GM23338 (cell line): ENCODE measurements at regions not wholly inside any gene's neighbourhood (a gene's known extent, or its start where the extent isn't known, plus 50 kb on each side); places are given as distances from the start of the nearest gene placed in this dataset.
A peak's percentile ranks its signal among the peaks of the same experiment; 100 is the strongest.

Experiments used
- ATAC-seq: fragments of 200-7000 bp; cut with Tn5 transposase; 3 replicates; pipeline ENCODE4 v1.9.1; 2020
- DNase-seq: peaks from one replicate; pipeline ENCODE4 v3.0.0-alpha.2; 2015; ENCODE audit warnings: low spot score
- H2AFZ ChIP-seq: fragments of 200-600 bp; sonication (generic); 2 replicates; pipeline ENCODE4 v1.8.0; 2016; ENCODE audit warnings: antibody characterized with exemption, mild to moderate bottlenecking, moderate library complexity
- H3F3A ChIP-seq: fragments of 200-600 bp; sonication (generic); replicated peaks from 2 replicates; pipeline ENCODE4 v1.8.0; 2017; ENCODE audit warnings: antibody characterized with exemption, mixed run types, low read depth
- H3K27ac ChIP-seq: fragments of 200-600 bp; sonication (generic); 2 replicates; pipeline ENCODE4 v1.6.1; 2016; ENCODE audit warnings: low read depth
- H3K27me3 ChIP-seq: fragments of 200-600 bp; sonication (generic); 2 replicates; pipeline ENCODE4 v1.8.0; 2016; ENCODE audit warnings: mild to moderate bottlenecking, mixed run types, moderate library complexity; ENCODE audit not compliant: insufficient read depth
- H3K36me3 ChIP-seq: fragments of 200-600 bp; sonication (generic); 2 replicates; pipeline ENCODE4 v1.8.0; 2016; ENCODE audit warnings: mild to moderate bottlenecking; ENCODE audit not compliant: insufficient read depth
- H3K4me1 ChIP-seq: fragments of 200-600 bp; sonication (generic); 2 replicates; pipeline ENCODE4 v1.8.0; 2016; ENCODE audit warnings: mild to moderate bottlenecking, moderate library complexity; ENCODE audit not compliant: insufficient read depth
- H3K4me2 ChIP-seq: fragments of 200-600 bp; sonication (generic); 2 replicates; pipeline ENCODE4 v1.7.1; 2017; ENCODE audit warnings: mixed run types
- H3K4me3 ChIP-seq: fragments of 200-600 bp; sonication (generic); 2 replicates; pipeline ENCODE4 v1.6.1; 2016; ENCODE audit warnings: mixed run types
- H3K79me2 ChIP-seq: fragments of 200-600 bp; sonication (generic); replicated peaks from 2 replicates; pipeline ENCODE4 v1.8.0; 2017; ENCODE audit warnings: mild to moderate bottlenecking; ENCODE audit not compliant: insufficient read depth
- H3K9me2 ChIP-seq: fragments of 200-600 bp; sonication (generic); 2 replicates; pipeline ENCODE4 v1.8.0; 2017; ENCODE audit not compliant: insufficient read depth
- H4K20me1 ChIP-seq: fragments of 200-600 bp; sonication (generic); replicated peaks from 2 replicates; pipeline ENCODE4 v1.8.0; 2017; ENCODE audit warnings: mild to moderate bottlenecking; ENCODE audit not compliant: insufficient read depth
- H3K27ac Mint-ChIP-seq: 2 replicates; pipeline ENCODE4 v1.8.0; 2020; ENCODE audit warnings: inconsistent platforms, mild to moderate bottlenecking, moderate library complexity, mixed read lengths
- H3K27me3 Mint-ChIP-seq: 3 replicates; pipeline ENCODE4 v1.8.0; 2022; ENCODE audit warnings: low read depth, mild to moderate bottlenecking, moderate library complexity, mixed read lengths, inconsistent platforms; ENCODE audit not compliant: insufficient read depth, poor library complexity
- H3K36me3 Mint-ChIP-seq: 3 replicates; pipeline ENCODE4 v1.8.0; 2021; ENCODE audit warnings: low read depth, mild to moderate bottlenecking, inconsistent platforms, moderate library complexity, mixed read lengths
- H3K4me1 Mint-ChIP-seq: 3 replicates; pipeline ENCODE4 v1.8.0; 2020; ENCODE audit warnings: mild to moderate bottlenecking, inconsistent platforms, mixed read lengths
- H3K4me3 Mint-ChIP-seq: 3 replicates; pipeline ENCODE4 v1.8.0; 2021; ENCODE audit warnings: moderate library complexity, mild to moderate bottlenecking, inconsistent platforms, mixed read lengths
- H3K9me3 Mint-ChIP-seq: 3 replicates; pipeline ENCODE4 v1.8.0; 2020; ENCODE audit warnings: moderate library complexity, mild to moderate bottlenecking, inconsistent platforms, mixed read lengths
- CREB1 ChIP-seq: fragments of 250-450 bp; sonication (Bioruptor Pico); IDR thresholded peaks from 2 replicates; pipeline ENCODE4 v1.5.0; 2020; ENCODE audit warnings: low read depth, mild to moderate bottlenecking, moderate library complexity
- EZH2phosphoT487 ChIP-seq: fragments of 200-600 bp; sonication (generic); IDR thresholded peaks from one replicate; pipeline ENCODE4 v1.8.1; 2018; ENCODE audit warnings: antibody characterized with exemption; ENCODE audit not compliant: unreplicated experiment
- JUNB ChIP-seq: IDR thresholded peaks from one replicate; pipeline ENCODE4 v1.6.1; 2016; ENCODE audit warnings: antibody characterized with exemption; ENCODE audit not compliant: unreplicated experiment
- NANOG ChIP-seq: IDR thresholded peaks from 2 replicates; pipeline ENCODE4 v1.6.1; 2016; ENCODE audit warnings: antibody characterized with exemption, borderline replicate concordance
- STAT1 ChIP-seq: IDR thresholded peaks from one replicate; pipeline ENCODE4 v1.6.1; 2016; ENCODE audit warnings: antibody characterized with exemption; ENCODE audit not compliant: unreplicated experiment
- ZNF331 ChIP-seq: fragments of 250-450 bp; sonication (Bioruptor Pico); IDR thresholded peaks from 2 replicates; pipeline ENCODE4 v1.5.0; 2020; ENCODE audit warnings: low read depth, mild to moderate bottlenecking, moderate library complexity
- ZNF462 ChIP-seq: fragments of 250-450 bp; sonication (Bioruptor Pico); IDR thresholded peaks from 2 replicates; pipeline ENCODE4 v1.5.0; 2020; ENCODE audit warnings: mild to moderate bottlenecking, moderate library complexity
- TF ChIP-seq, protein P1 (sequence below), 2 experiments: fragments of 200-600 bp in 1 of 2; sonication (generic) in 1 of 2; conservative IDR thresholded peaks; 2 replicates each; pipeline versions ENCODE4 v1.5.1 to v1.6.1; 2016 to 2017; ENCODE audit warnings: antibody characterized with exemption in 2 of 2, low read depth in 2 of 2, mild to moderate bottlenecking in 2 of 2, moderate library complexity in 1 of 2

GRCh38 chr2:21395366-21395765 is 271.6 kb downstream of the TDRD15 start:
- no peak overlapping the region for H2AFZ ChIP-seq
- H3K4me1 Mint-ChIP-seq = no peaks in the 10 kb centered on the region

DNA sequence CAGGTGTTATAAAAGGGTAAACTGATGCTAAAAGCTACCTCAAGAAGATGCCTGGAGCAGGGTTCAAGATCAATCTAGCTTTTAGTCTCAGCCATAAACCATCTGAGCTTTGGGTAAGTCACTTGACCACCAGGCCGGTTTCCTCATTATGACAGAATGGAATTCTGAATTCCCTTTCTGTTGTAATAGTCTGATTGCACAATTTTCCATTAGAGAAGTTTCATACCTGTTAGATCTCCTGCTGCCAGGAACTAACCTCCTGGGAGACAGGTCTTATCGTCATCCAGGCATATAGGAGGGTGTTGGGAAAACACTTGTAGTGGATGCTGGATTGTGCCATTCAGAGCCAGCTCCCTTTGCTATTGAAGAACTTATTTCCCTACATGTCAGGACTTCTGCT is 272.5 kb downstream of the TDRD15 start:
- no peaks in the 10 kb centered on the region for H3K27me3 ChIP-seq

More at GRCh38 chr2:21395366-21395765, 271.6 kb downstream of the TDRD15 start:
- ATAC-seq = peak; percentile 50; the same call in 2 of the 3 replicates
- Histone ChIP-seq H3K4me1 (no peaks in the 10 kb centered on the region), H3K4me2 (no peak overlapping the region), H4K20me1 (no peaks in the 10 kb centered on the region), H3K9me2 (no peaks in the 10 kb centered on the region), H3F3A (no peaks in the 10 kb centered on the region), H3K79me2 (no peaks in the 10 kb centered on the region), H3K4me3 (no peak overlapping the region), H3K27ac (no peak overlapping the region), H3K36me3 (no peaks in the 10 kb centered on the region), H3K27me3 (no peaks in the 10 kb centered on the region)
- peak; percentile 4 for DNase-seq
- Mint-ChIP-seq H3K27me3 (peaks cover 4% of the 10 kb centered on the region), H3K9me3 (no peaks in the 10 kb centered on the region), H3K27ac (no peak overlapping the region), H3K4me3 (no peak overlapping the region), H3K36me3 (no peaks in the 10 kb centered on the region)
- TF ChIP-seq STAT1 = no peak
- TF ChIP-seq, protein P1, sequence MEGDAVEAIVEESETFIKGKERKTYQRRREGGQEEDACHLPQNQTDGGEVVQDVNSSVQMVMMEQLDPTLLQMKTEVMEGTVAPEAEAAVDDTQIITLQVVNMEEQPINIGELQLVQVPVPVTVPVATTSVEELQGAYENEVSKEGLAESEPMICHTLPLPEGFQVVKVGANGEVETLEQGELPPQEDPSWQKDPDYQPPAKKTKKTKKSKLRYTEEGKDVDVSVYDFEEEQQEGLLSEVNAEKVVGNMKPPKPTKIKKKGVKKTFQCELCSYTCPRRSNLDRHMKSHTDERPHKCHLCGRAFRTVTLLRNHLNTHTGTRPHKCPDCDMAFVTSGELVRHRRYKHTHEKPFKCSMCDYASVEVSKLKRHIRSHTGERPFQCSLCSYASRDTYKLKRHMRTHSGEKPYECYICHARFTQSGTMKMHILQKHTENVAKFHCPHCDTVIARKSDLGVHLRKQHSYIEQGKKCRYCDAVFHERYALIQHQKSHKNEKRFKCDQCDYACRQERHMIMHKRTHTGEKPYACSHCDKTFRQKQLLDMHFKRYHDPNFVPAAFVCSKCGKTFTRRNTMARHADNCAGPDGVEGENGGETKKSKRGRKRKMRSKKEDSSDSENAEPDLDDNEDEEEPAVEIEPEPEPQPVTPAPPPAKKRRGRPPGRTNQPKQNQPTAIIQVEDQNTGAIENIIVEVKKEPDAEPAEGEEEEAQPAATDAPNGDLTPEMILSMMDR (conservative IDR thresholded peaks at IDR 0.05; ENCODE audit: low read depth in 2 of 2) = peak; percentile 10 to 39; a peak in 2 of 4 replicates
- no peak for TF ChIP-seq JUNB
- TF ChIP-seq EZH2phosphoT487 = no peak
- TF ChIP-seq NANOG = no peak
- no peak for TF ChIP-seq ZNF331 (CRISPR knock-in tag)

More for the DNA sequence above, 272.5 kb downstream of the TDRD15 start:
- no peak overlapping the region for H3K4me3 ChIP-seq
- H3F3A ChIP-seq = no peaks in the 10 kb centered on the region
- Mint-ChIP-seq H3K27me3 (peaks cover 4% of the 10 kb centered on the region), H3K36me3 (no peaks in the 10 kb centered on the region), H3K27ac (no peak overlapping the region), H3K4me3 (no peak overlapping the region), H3K9me3 (no peaks in the 10 kb centered on the region; the same call in 2 of the 3 replicates), H3K4me1 (no peaks in the 10 kb centered on the region)
- H3K79me2 ChIP-seq = no peaks in the 10 kb centered on the region
- TF ChIP-seq CREB1 (no peak), EZH2phosphoT487 (no peak), ZNF462 (no peak), JUNB (no peak)
- H3K27ac ChIP-seq = no peak overlapping the region
- H3K4me1 ChIP-seq = no peaks in the 10 kb centered on the region
- H3K4me2 ChIP-seq = no peak overlapping the region
- H4K20me1 ChIP-seq = no peaks in the 10 kb centered on the region
- ATAC-seq (no peak), DNase-seq (no peak)
- H3K9me2 ChIP-seq = no peaks in the 10 kb centered on the region
- no peaks in the 10 kb centered on the region for H3K36me3 ChIP-seq
- H2AFZ ChIP-seq = no peak overlapping the region
